ENCODE measurements at regions not wholly inside any gene's neighbourhood (a gene's known extent, or its start where the extent isn't known, plus 50 kb on each side); places are given as distances from the start of the nearest gene placed in this dataset.

DNA sequence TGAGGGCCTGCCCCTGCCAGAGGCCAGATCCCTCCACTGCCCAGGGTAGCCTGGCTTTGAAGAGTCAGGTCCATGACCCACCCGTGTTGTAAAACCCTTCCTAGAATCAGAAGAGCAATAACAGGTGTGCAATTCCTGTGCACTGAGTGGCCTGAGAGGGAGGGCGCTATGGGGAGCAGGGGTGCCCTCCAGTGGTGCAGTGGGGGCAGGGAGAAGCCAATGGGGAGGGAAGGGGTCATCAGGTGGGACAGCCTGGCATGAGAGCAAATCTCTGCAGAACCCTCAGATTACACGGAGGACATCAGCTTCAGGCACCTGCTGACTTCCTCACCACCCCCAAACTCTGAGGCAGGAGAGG, 72.9 kb upstream of the ZNF469 start (continued):
- TF ChIP-seq TSHZ1 (CRISPR knock-in tag; IDR thresholded peaks at IDR 0.05): no peak
- TF ChIP-seq, protein P1, sequence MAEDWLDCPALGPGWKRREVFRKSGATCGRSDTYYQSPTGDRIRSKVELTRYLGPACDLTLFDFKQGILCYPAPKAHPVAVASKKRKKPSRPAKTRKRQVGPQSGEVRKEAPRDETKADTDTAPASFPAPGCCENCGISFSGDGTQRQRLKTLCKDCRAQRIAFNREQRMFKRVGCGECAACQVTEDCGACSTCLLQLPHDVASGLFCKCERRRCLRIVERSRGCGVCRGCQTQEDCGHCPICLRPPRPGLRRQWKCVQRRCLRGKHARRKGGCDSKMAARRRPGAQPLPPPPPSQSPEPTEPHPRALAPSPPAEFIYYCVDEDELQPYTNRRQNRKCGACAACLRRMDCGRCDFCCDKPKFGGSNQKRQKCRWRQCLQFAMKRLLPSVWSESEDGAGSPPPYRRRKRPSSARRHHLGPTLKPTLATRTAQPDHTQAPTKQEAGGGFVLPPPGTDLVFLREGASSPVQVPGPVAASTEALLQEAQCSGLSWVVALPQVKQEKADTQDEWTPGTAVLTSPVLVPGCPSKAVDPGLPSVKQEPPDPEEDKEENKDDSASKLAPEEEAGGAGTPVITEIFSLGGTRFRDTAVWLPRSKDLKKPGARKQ (CRISPR knock-in tag; IDR thresholded peaks at IDR 0.05): no peak

DNA sequence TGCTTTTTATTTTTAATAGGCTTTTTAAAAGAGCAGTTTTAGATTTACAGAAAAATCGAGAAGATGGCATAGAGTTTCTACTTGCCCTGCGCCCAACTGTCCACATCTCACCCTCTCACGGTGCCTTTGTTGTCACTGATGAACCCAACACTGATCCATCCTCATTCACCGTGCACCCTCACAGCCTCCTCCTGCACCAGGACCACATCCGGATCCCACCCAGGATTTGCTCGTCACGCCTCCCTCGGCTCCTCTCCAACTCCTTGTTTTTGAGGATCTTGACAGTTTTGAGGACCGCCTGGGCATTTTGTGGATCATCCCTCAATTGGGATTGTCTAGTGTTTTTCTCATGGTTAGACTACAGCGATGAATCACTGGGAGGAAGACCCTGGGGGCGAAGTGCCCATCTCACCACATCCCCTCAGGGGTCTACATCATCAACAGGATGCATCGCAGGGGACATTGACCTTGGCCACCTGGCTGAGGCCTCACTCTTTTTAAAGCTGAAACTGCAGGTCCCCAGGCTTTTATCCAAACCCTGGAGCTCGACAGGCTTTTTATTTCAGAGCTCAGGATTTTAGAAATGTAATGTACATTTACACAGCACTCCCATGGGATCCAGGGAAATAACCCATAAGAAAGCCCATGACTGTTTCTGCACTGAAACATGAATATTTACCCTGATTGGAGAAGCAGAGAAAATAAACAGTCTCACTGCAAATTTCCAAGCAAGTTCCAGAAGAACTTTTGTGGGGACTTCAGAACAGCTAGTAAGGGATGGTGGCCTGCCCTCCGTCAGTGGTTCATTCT, 71.8 kb upstream of the ZNF469 start:
- Histone ChIP-seq H3K4me3 (no peak overlapping the region), H3K27ac (ENCODE audit: extremely low read depth, low read depth, low read length) (no peak overlapping the region), H3K4me2 (ENCODE audit: insufficient read depth, low read length) (no peak overlapping the region), H3K27me3 (ENCODE audit: control insufficient read depth in 2 of 2, insufficient read depth in 2 of 2, low read length in 2 of 2) (no peaks in the 10 kb centered on the region), H3K36me3 (ENCODE audit: control insufficient read depth, insufficient read depth, low read length) (no peaks in the 10 kb centered on the region), H3K9me3 (replicated peaks; ENCODE audit: control insufficient read depth, insufficient read depth, low read depth, low read length) (peaks cover 6% of the 10 kb centered on the region; the same call in 1 of the 2 replicates), H3K4me1 (replicated peaks in 1 of 2; ENCODE audit: control insufficient read depth in 2 of 2, insufficient read depth in 2 of 2, low read length in 2 of 2) (peaks cover 18 to 21% of the 10 kb centered on the region in 2 experiments; a peak in 4 of 5 replicates), H4K20me1 (replicated peaks; ENCODE audit: control insufficient read depth, insufficient read depth, low read length) (no peaks in the 10 kb centered on the region), H2AFZ (ENCODE audit: low read depth, low read length) (no peak overlapping the region), H3K79me2 (ENCODE audit: control insufficient read depth, insufficient read depth, low read length) (no peaks in the 10 kb centered on the region), H3K9ac (ENCODE audit: insufficient read depth in 1 of 2, low read depth in 2 of 2, low read length in 2 of 2) (no peak overlapping the region), H3K9me1 (ENCODE audit: control insufficient read depth, insufficient read depth, low read length) (no peaks in the 10 kb centered on the region)
- POLR2A ChIA-PET: interaction anchor here (0.6 kb wide), 1 partner anchor 34 kb away, joined by 3 read pairs; no protein-coding TSS in a partner anchor
- TF ChIP-seq ETV5 (CRISPR knock-in tag; IDR thresholded peaks at IDR 0.05; ENCODE audit: low read depth): no peak
- TF ChIP-seq MLX (CRISPR knock-in tag; conservative IDR thresholded peaks at IDR 0.05): no peak
- TF ChIP-seq PHF21A (IDR thresholded peaks at IDR 0.05; ENCODE audit: borderline replicate concordance, low read depth): no peak
- no peak for TF ChIP-seq HDAC3 (IDR thresholded peaks at IDR 0.05; ENCODE audit: borderline replicate concordance, partially characterized antibody)
- no peak for TF ChIP-seq KHSRP (IDR thresholded peaks at IDR 0.05)
- TF ChIP-seq ZNF384 (IDR thresholded peaks at IDR 0.05; ENCODE audit: low read depth, low read length): no peak
- TF ChIP-seq, protein P2, sequence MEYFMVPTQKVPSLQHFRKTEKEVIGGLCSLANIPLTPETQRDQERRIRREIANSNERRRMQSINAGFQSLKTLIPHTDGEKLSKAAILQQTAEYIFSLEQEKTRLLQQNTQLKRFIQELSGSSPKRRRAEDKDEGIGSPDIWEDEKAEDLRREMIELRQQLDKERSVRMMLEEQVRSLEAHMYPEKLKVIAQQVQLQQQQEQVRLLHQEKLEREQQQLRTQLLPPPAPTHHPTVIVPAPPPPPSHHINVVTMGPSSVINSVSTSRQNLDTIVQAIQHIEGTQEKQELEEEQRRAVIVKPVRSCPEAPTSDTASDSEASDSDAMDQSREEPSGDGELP (CRISPR knock-in tag; IDR thresholded peaks at IDR 0.05; ENCODE audit: borderline replicate concordance): no peak
- TF ChIP-seq ZNF197 (CRISPR knock-in tag; IDR thresholded peaks at IDR 0.05; ENCODE audit: low read depth): no peak
- TF ChIP-seq NBN (IDR thresholded peaks at IDR 0.05; ENCODE audit: low read depth): no peak
- TF ChIP-seq NUFIP1 (IDR thresholded peaks at IDR 0.05; ENCODE audit: partially characterized antibody): no peak
- intact Hi-C loops (cut with micrococcal nuclease): no loop called here
- 13% methylated on average over 14 of the region's 14 CpGs for WGBS (ENCODE audit: insufficient coverage, low coverage, missing lambda C conversion rate)
- in situ Hi-C loops (cut with MboI): no loop called here
- DNase-seq (ENCODE audit: extremely low read depth in 1 of 4, low spot score in 3 of 4) (no peak), ATAC-seq (no peak), FAIRE-seq (no peak)
- CTCF ChIA-PET (ENCODE audit: low intra/inter-chr PET ratio): no interaction called here
- BruUV-seq (replicated peaks): no TSS peak

Data from K562 (cell line).